Choroid plexus epithelial cell (primary cell): ENCODE measurements at regions not wholly inside any gene's neighbourhood (a gene's known extent, or its start where the extent isn't known, plus 50 kb on each side); places are given as distances from the start of the nearest gene placed in this dataset.

Experiments used
- DNase-seq: peaks from one replicate; pipeline ENCODE4 v3.0.0-alpha.2; 2010; ENCODE audit warnings: low read depth
- H3K4me3 ChIP-seq: 2 replicates; pipeline ENCODE4 v1.5.1; 2011; ENCODE audit warnings: low read depth, mild to moderate bottlenecking, control low read depth, low read length, moderate library complexity
- CTCF ChIP-seq: conservative IDR thresholded peaks from 2 replicates; pipeline ENCODE4 v1.5.1; 2011; ENCODE audit warnings: low read depth, mild to moderate bottlenecking, control low read depth, inconsistent platforms, low read length, moderate library complexity

GRCh38 chr22:20653795-20654342 is 120.0 kb upstream of the SERPIND1 start:
- DNase-seq: no peak
- no peak overlapping the region for H3K4me3 ChIP-seq
- TF ChIP-seq CTCF: no peak

GRCh38 chr22:20654343-20655208 is 119.3 kb upstream of the SERPIND1 start:
- no peak for TF ChIP-seq CTCF
- no peak overlapping the region for H3K4me3 ChIP-seq
- DNase-seq: no peak

- no peak for TF ChIP-seq CTCF
- no peak for DNase-seq
- no peak overlapping the region for H3K4me3 ChIP-seq
These were observed 118.3 kb upstream of the SERPIND1 start for GRCh38 chr22:20655623-20656022.

- TF ChIP-seq CTCF: no peak
- no peak for DNase-seq
- H3K4me3 ChIP-seq: no peak overlapping the region
These were observed 117.4 kb upstream of the SERPIND1 start for GRCh38 chr22:20656516-20656901.

- no peak for TF ChIP-seq CTCF
- H3K4me3 ChIP-seq: no peak overlapping the region
- peak; percentile 5 for DNase-seq
These were observed 116.7 kb upstream of the SERPIND1 start for GRCh38 chr22:20656902-20657836.
